ENCODE measurements at regions not wholly inside any gene's neighbourhood (a gene's known extent, or its start where the extent isn't known, plus 50 kb on each side); places are given as distances from the start of the nearest gene placed in this dataset.

GRCh38 chr2:74735009-74735408 lies 81.0 kb downstream of the SEMA4F start:
- H3K36me3 ChIP-seq (ENCODE audit: control insufficient read depth, insufficient read depth, low read length), result no peaks in the 10 kb centered on the region
- no peak for DNase-seq (ENCODE audit: low read depth)
- TF ChIP-seq, protein P1, sequence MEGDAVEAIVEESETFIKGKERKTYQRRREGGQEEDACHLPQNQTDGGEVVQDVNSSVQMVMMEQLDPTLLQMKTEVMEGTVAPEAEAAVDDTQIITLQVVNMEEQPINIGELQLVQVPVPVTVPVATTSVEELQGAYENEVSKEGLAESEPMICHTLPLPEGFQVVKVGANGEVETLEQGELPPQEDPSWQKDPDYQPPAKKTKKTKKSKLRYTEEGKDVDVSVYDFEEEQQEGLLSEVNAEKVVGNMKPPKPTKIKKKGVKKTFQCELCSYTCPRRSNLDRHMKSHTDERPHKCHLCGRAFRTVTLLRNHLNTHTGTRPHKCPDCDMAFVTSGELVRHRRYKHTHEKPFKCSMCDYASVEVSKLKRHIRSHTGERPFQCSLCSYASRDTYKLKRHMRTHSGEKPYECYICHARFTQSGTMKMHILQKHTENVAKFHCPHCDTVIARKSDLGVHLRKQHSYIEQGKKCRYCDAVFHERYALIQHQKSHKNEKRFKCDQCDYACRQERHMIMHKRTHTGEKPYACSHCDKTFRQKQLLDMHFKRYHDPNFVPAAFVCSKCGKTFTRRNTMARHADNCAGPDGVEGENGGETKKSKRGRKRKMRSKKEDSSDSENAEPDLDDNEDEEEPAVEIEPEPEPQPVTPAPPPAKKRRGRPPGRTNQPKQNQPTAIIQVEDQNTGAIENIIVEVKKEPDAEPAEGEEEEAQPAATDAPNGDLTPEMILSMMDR (IDR thresholded peaks at IDR 0.05; ENCODE audit: insufficient read depth, low read length, poor library complexity, severe bottlenecking), result no peak
- no peaks in the 10 kb centered on the region for H3K27me3 ChIP-seq (ENCODE audit: control insufficient read depth, insufficient read depth, low read length)
- no peak overlapping the region for H3K4me3 ChIP-seq (ENCODE audit: low read depth, low read length)

- H3K4me3 ChIP-seq (ENCODE audit: low read depth, low read length), result no peak overlapping the region
- H3K27me3 ChIP-seq (ENCODE audit: control insufficient read depth, insufficient read depth, low read length), result no peaks in the 10 kb centered on the region
- DNase-seq (ENCODE audit: low read depth), result no peak
- TF ChIP-seq, protein P1 (IDR thresholded peaks at IDR 0.05; ENCODE audit: insufficient read depth, low read length, poor library complexity, severe bottlenecking), result no peak
- H3K36me3 ChIP-seq (ENCODE audit: control insufficient read depth, insufficient read depth, low read length), result no peaks in the 10 kb centered on the region
Observed at GRCh38 chr2:74735564-74735963, 81.5 kb downstream of the SEMA4F start.

DNA sequence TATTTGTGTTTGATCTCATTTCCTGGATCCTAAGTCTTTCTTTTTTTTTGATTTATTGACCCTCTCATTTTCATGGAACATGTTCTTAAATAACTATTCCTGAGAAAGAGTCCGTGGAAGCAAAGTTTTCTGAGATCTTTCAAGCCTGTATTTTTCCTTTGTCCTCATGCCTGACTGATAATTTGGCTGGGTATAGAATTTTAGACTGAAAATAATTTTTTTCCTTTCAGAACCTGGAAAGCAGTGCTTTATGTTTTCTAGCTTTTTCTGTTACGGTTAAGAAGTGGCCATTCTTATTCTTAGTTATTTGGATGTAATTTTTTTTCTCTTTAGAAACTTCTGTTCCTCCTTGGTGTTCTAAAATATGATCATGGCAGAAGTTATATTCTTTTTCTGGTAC lies 82.5 kb downstream of the SEMA4F start:
- no peaks in the 10 kb centered on the region for H3K27me3 ChIP-seq (ENCODE audit: control insufficient read depth, insufficient read depth, low read length)
- DNase-seq (ENCODE audit: low read depth), result no peak
- no peaks in the 10 kb centered on the region for H3K36me3 ChIP-seq (ENCODE audit: control insufficient read depth, insufficient read depth, low read length)
- H3K4me3 ChIP-seq (ENCODE audit: low read depth, low read length), result no peak overlapping the region
- TF ChIP-seq, protein P1 (IDR thresholded peaks at IDR 0.05; ENCODE audit: insufficient read depth, low read length, poor library complexity, severe bottlenecking), result no peak

DNA sequence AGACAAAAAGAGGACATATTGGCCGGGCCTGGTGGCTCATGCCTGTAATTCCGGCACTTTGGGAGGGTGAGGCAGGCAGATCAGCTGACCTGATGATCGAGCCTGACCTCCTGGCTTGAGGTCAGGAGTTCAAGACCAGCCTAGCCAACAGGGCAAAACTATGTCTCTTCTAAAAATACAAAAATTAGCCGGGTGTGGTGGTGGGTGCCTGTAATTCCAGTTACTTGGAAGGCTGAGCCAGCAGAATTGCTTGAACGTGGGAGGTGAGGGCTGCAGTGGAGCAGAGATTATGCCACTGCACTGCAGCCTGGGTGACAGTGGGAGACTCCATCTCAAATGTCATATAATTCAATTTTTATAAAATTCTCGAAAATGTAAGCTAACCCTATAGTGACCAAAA lies 84.5 kb downstream of the SEMA4F start:
- DNase-seq (ENCODE audit: low read depth), result no peak
- Histone ChIP-seq H3K36me3 (ENCODE audit: control insufficient read depth, insufficient read depth, low read length) (no peaks in the 10 kb centered on the region), H3K4me3 (ENCODE audit: low read depth, low read length) (no peak overlapping the region), H3K27me3 (ENCODE audit: control insufficient read depth, insufficient read depth, low read length) (no peaks in the 10 kb centered on the region)
- TF ChIP-seq, protein P1 (IDR thresholded peaks at IDR 0.05; ENCODE audit: insufficient read depth, low read length, poor library complexity, severe bottlenecking), result no peak

DNA sequence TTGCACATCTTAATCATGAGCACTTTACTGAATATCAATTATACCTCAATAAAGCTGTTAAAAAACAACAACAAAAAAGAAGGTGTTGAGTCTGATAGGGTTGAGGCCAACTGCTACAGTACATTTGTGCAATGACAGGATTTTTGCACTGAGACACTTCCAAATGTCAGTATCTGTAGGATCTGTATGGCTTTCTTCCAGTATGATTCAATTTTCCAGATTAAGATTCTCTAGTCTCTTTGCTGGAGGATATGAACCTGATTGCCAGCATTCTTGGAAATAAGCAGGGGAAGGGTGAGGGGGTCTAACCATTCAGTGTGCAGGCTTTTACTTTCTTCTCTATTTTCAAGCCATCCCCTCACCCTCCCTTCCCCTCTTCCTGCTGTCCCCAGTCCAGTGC lies 85.1 kb downstream of the SEMA4F start:
- H3K27me3 ChIP-seq (ENCODE audit: control insufficient read depth, insufficient read depth, low read length), result no peaks in the 10 kb centered on the region
- no peak for DNase-seq (ENCODE audit: low read depth)
- no peak overlapping the region for H3K4me3 ChIP-seq (ENCODE audit: low read depth, low read length)
- no peaks in the 10 kb centered on the region for H3K36me3 ChIP-seq (ENCODE audit: control insufficient read depth, insufficient read depth, low read length)
- TF ChIP-seq, protein P1 (IDR thresholded peaks at IDR 0.05; ENCODE audit: insufficient read depth, low read length, poor library complexity, severe bottlenecking), result no peak

DNA sequence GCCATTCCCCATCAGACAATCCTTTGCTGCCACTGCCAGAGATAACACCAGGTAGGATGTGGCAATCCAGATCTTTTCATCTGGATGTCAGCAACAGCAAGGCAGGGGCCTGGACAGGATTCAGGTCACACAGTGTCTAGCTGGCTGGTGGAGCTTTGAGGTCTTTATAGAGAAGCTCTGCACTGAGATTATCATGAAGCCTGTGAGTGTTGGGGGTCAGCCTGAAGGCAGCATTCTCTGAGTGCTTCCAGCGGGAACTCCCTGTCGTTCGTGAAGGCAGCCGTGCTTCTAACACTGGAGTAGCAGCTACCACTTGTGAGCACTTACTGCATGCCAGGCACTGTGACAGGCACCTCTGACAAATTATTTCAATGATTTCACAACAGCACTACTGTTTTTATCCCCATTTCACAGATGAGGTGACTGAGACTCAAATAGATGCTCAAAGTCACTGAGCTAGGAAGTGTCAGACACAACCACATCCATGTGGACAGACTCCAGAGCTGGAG lies 85.7 kb downstream of the SEMA4F start:
- Histone ChIP-seq H3K27me3 (ENCODE audit: control insufficient read depth, insufficient read depth, low read length) (no peaks in the 10 kb centered on the region), H3K36me3 (ENCODE audit: control insufficient read depth, insufficient read depth, low read length) (no peaks in the 10 kb centered on the region), H3K4me3 (ENCODE audit: low read depth, low read length) (no peak overlapping the region)
- DNase-seq (ENCODE audit: low read depth), result no peak
- TF ChIP-seq, protein P1 (IDR thresholded peaks at IDR 0.05; ENCODE audit: insufficient read depth, low read length, poor library complexity, severe bottlenecking), result no peak
